Activated CD8-positive, alpha-beta T cell treated with anti-CD3 and anti-CD28 coated beads for 36 hours (primary cell): ENCODE measurements at regions not wholly inside any gene's neighbourhood (a gene's known extent, or its start where the extent isn't known, plus 50 kb on each side); places are given as distances from the start of the nearest gene placed in this dataset.

Source experiments
- ATAC-seq: fragments of 200-7000 bp; cut with Tn5 transposase; one replicate; pipeline ENCODE4 v1.10.0; 2021; ENCODE audit warnings: mild to moderate bottlenecking, moderate library complexity
- CTCF ChIA-PET: fragments of 350-600 bp; sonication (Branson Sonifier 250); formaldehyde crosslinking; loops from one replicate; lab custom pipeline; 2021; ENCODE audit warnings: antibody characterized with exemption; lab: Charles Lee
- POLR2A ChIA-PET: fragments of 350-600 bp; sonication (Branson Sonifier 250); formaldehyde crosslinking; loops from one replicate; lab custom pipeline; 2021; ENCODE audit warnings: antibody characterized with exemption; lab: Charles Lee
- DNase-seq: peaks from one replicate; pipeline ENCODE4 v3.0.0-alpha.2; 2020
- H3K27ac Mint-ChIP-seq: one replicate; pipeline ENCODE4 v1.8.0; 2021; ENCODE audit warnings: mild to moderate bottlenecking, mixed read lengths
- H3K27me3 Mint-ChIP-seq: one replicate; pipeline ENCODE4 v1.8.0; 2021; ENCODE audit warnings: mixed read lengths
- H3K36me3 Mint-ChIP-seq: one replicate; pipeline ENCODE4 v1.8.0; 2021; ENCODE audit warnings: low read depth, mixed read lengths
- H3K4me1 Mint-ChIP-seq: one replicate; pipeline ENCODE4 v1.8.0; 2021; ENCODE audit warnings: low read depth, mixed read lengths
- H3K4me3 Mint-ChIP-seq: one replicate; pipeline ENCODE4 v1.8.0; 2021; ENCODE audit warnings: mild to moderate bottlenecking, moderate library complexity, mixed read lengths
- H3K9me3 Mint-ChIP-seq: one replicate; pipeline ENCODE4 v1.8.0; 2021; ENCODE audit warnings: mixed read lengths
- intact Hi-C: fragments of 100-400 bp; cut with micrococcal nuclease; formaldehyde crosslinking; loops from one replicate; pipeline ENCODE4 v1.10.0; 2022
- TF ChIP-seq, protein P1 (sequence below): fragments of 200-600 bp; IDR thresholded peaks from one replicate; pipeline ENCODE4 v1.8.0; 2022; ENCODE audit warnings: antibody characterized with exemption, mild to moderate bottlenecking

DNA sequence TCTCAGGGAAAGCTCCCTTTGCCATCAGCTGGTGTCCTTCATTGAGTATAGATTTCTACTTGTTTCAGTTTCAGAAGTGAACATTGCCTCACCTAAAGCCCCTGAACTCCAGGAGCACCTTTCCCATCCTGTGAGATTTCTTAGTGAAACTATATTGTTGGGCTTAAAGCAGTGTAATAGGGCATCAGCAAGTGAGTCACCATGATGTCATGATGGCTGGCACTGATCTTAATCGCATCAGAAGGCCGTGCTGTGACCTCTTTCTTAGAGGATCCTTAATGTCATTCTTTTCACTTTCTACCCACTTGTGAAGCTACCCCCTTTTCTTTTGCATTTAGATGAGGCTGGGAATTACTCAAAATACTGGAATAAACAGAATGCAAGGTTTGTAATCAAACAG is 401.3 kb downstream of the MTRR start:
- no peak for ATAC-seq
- POLR2A ChIA-PET: no interaction called here
- Mint-ChIP-seq H3K4me1 (no peaks in the 10 kb centered on the region), H3K9me3 (peaks cover 7% of the 10 kb centered on the region), H3K4me3 (no peak overlapping the region), H3K36me3 (no peaks in the 10 kb centered on the region), H3K27ac (no peak overlapping the region), H3K27me3 (no peaks in the 10 kb centered on the region)
- CTCF ChIA-PET: no interaction called here
- no peak for DNase-seq
- TF ChIP-seq, protein P1, sequence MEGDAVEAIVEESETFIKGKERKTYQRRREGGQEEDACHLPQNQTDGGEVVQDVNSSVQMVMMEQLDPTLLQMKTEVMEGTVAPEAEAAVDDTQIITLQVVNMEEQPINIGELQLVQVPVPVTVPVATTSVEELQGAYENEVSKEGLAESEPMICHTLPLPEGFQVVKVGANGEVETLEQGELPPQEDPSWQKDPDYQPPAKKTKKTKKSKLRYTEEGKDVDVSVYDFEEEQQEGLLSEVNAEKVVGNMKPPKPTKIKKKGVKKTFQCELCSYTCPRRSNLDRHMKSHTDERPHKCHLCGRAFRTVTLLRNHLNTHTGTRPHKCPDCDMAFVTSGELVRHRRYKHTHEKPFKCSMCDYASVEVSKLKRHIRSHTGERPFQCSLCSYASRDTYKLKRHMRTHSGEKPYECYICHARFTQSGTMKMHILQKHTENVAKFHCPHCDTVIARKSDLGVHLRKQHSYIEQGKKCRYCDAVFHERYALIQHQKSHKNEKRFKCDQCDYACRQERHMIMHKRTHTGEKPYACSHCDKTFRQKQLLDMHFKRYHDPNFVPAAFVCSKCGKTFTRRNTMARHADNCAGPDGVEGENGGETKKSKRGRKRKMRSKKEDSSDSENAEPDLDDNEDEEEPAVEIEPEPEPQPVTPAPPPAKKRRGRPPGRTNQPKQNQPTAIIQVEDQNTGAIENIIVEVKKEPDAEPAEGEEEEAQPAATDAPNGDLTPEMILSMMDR: no peak
- intact Hi-C loops: no loop called here

GRCh38 chr5:8280711-8281363 is 411.9 kb downstream of the MTRR start:
- CTCF ChIA-PET: no interaction called here

DNA sequence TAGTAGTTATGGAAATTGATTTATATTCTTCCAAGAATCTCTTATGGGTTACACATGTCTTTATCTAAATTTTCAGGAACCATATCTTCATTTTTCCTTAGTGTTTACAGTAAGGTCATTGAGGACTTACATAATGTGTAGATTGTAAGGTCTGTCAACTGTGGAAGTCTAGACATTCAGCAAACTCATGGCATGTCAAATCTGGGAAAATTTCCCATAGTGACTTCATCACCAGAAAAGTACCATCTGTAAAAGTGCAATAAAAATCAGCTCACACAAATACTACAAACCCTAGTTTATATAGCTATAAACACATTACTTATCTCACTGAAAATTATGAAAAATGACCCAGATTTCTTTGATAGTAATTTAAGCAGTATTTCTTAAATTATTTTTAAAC is 419.4 kb downstream of the MTRR start:
- ChIA-PET POLR2A (no interaction called here), CTCF (no interaction called here)
- H3K27ac Mint-ChIP-seq: no peak overlapping the region
- H3K9me3 Mint-ChIP-seq: peaks cover 4% of the 10 kb centered on the region
- TF ChIP-seq, protein P1: no peak
- H3K4me3 Mint-ChIP-seq: no peak overlapping the region
- no peak for ATAC-seq
- DNase-seq: no peak
- H3K36me3 Mint-ChIP-seq: no peaks in the 10 kb centered on the region
- no peaks in the 10 kb centered on the region for H3K4me1 Mint-ChIP-seq
- intact Hi-C loops: no loop called here
- H3K27me3 Mint-ChIP-seq: no peaks in the 10 kb centered on the region

More at GRCh38 chr5:8280711-8281363, 411.9 kb downstream of the MTRR start:
- Mint-ChIP-seq H3K9me3 (peaks cover 6% of the 10 kb centered on the region), H3K27ac (no peak overlapping the region), H3K4me1 (no peaks in the 10 kb centered on the region), H3K27me3 (no peaks in the 10 kb centered on the region), H3K4me3 (no peak overlapping the region), H3K36me3 (no peaks in the 10 kb centered on the region)
- POLR2A ChIA-PET: no interaction called here
- ATAC-seq (no peak), DNase-seq (no peak)
- intact Hi-C loops: no loop called here
- TF ChIP-seq, protein P1: no peak

- Mint-ChIP-seq H3K4me3 (no peak overlapping the region), H3K9me3 (no peaks in the 10 kb centered on the region), H3K4me1 (no peaks in the 10 kb centered on the region), H3K36me3 (no peaks in the 10 kb centered on the region), H3K27me3 (no peaks in the 10 kb centered on the region), H3K27ac (no peak overlapping the region)
- TF ChIP-seq, protein P1: no peak
- intact Hi-C loops: no loop called here
- POLR2A ChIA-PET: no interaction called here
- no peak for ATAC-seq
- CTCF ChIA-PET: no interaction called here
- no peak for DNase-seq
Measured at GRCh38 chr5:8288897-8289516, 420.1 kb downstream of the MTRR start.

GRCh38 chr5:8289779-8290178 is 420.8 kb downstream of the MTRR start:
- ChIA-PET CTCF (no interaction called here), POLR2A (no interaction called here)
- ATAC-seq: no peak
- no peak for DNase-seq
- intact Hi-C loops: no loop called here
- no peaks in the 10 kb centered on the region for H3K27me3 Mint-ChIP-seq
- H3K36me3 Mint-ChIP-seq: no peaks in the 10 kb centered on the region
- H3K4me3 Mint-ChIP-seq: no peak overlapping the region
- H3K27ac Mint-ChIP-seq: no peak overlapping the region
- TF ChIP-seq, protein P1: no peak
- H3K4me1 Mint-ChIP-seq: no peaks in the 10 kb centered on the region
- H3K9me3 Mint-ChIP-seq: no peaks in the 10 kb centered on the region
